ENCODE measurements at regions not wholly inside any gene's neighbourhood (a gene's known extent, or its start where the extent isn't known, plus 50 kb on each side); places are given as distances from the start of the nearest gene placed in this dataset.
"Not testable (repeated sequence)": the region's sequence is repeated elsewhere in the genome, so short reads cannot be mapped to it uniquely, and the experiment has no call there.

DNA sequence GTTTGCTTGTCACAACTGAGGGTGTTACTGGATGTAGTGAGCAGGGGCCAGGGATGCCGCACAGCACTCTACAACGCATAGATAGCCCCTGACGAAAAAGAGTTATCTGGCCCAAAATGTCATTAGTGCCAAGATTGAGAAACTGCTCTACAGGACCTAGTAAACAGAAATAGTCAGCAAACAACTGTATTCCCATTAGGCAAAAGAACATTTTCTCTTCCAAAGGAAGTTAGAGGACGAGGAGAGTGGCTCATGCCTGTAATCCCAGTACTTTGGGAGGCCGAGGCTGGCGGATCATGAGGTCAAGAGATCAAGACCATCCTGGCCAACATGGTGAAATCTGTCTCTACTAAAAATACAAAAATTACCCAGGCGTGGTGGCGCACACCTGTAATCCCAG is 189.1 kb downstream of the DUSP10 start:
- not testable (repeated sequence) for TF ChIP-seq EZH2 (IDR thresholded peaks at IDR 0.05; ENCODE audit: low read length)
- TF ChIP-seq, protein P1, sequence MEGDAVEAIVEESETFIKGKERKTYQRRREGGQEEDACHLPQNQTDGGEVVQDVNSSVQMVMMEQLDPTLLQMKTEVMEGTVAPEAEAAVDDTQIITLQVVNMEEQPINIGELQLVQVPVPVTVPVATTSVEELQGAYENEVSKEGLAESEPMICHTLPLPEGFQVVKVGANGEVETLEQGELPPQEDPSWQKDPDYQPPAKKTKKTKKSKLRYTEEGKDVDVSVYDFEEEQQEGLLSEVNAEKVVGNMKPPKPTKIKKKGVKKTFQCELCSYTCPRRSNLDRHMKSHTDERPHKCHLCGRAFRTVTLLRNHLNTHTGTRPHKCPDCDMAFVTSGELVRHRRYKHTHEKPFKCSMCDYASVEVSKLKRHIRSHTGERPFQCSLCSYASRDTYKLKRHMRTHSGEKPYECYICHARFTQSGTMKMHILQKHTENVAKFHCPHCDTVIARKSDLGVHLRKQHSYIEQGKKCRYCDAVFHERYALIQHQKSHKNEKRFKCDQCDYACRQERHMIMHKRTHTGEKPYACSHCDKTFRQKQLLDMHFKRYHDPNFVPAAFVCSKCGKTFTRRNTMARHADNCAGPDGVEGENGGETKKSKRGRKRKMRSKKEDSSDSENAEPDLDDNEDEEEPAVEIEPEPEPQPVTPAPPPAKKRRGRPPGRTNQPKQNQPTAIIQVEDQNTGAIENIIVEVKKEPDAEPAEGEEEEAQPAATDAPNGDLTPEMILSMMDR (optimal IDR thresholded peaks at IDR 0.05 in 1 of 3, IDR thresholded peaks at IDR 0.05 in 1 of 3, conservative IDR thresholded peaks at IDR 0.05 in 1 of 3; ENCODE audit: extremely low read depth in 1 of 3, insufficient read depth in 2 of 3, low read length in 3 of 3): not testable (repeated sequence)
